ENCODE measurements at regions not wholly inside any gene's neighbourhood (a gene's known extent, or its start where the extent isn't known, plus 50 kb on each side); places are given as distances from the start of the nearest gene placed in this dataset.

- TF ChIP-seq CTCF (IDR thresholded peaks at IDR 0.05; ENCODE audit: control extremely low read depth in 1 of 3, insufficient read depth in 1 of 3, low read depth in 1 of 3, low read length in 3 of 3), result no peak
Measured at GRCh38 chr11:8327761-8328192, 64.1 kb upstream of the LMO1 start (continued).

Data from H1 (cell line).